ENCODE measurements at regions not wholly inside any gene's neighbourhood (a gene's known extent, or its start where the extent isn't known, plus 50 kb on each side); places are given as distances from the start of the nearest gene placed in this dataset.

GRCh38 chr2:18800240-18800971 lies 211.0 kb upstream of the NT5C1B start (continued):
- TF ChIP-seq, protein P1, sequence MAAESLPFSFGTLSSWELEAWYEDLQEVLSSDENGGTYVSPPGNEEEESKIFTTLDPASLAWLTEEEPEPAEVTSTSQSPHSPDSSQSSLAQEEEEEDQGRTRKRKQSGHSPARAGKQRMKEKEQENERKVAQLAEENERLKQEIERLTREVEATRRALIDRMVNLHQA (CRISPR knock-in tag; IDR thresholded peaks at IDR 0.05), result peak; percentile 39; the same call in 1 of the 2 replicates
- peak; percentile 93 for TF ChIP-seq SAP130 (CRISPR knock-in tag; IDR thresholded peaks at IDR 0.05; ENCODE audit: low read depth)
- TF ChIP-seq KMT2A (CRISPR knock-in tag; IDR thresholded peaks at IDR 0.05), result 0 out of 2 replicates have a peak, but pooled peaks have one; percentile 63
- peak; percentile 78 to 81 for TF ChIP-seq MAFK (conservative IDR thresholded peaks at IDR 0.05 in 1 of 2, IDR thresholded peaks at IDR 0.05 in 1 of 2; ENCODE audit: low read length in 2 of 2)
- TF ChIP-seq GPBP1L1 (CRISPR knock-in tag; IDR thresholded peaks at IDR 0.05), result no peak
- TF ChIP-seq, protein P2, sequence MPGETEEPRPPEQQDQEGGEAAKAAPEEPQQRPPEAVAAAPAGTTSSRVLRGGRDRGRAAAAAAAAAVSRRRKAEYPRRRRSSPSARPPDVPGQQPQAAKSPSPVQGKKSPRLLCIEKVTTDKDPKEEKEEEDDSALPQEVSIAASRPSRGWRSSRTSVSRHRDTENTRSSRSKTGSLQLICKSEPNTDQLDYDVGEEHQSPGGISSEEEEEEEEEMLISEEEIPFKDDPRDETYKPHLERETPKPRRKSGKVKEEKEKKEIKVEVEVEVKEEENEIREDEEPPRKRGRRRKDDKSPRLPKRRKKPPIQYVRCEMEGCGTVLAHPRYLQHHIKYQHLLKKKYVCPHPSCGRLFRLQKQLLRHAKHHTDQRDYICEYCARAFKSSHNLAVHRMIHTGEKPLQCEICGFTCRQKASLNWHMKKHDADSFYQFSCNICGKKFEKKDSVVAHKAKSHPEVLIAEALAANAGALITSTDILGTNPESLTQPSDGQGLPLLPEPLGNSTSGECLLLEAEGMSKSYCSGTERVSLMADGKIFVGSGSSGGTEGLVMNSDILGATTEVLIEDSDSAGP (CRISPR knock-in tag; IDR thresholded peaks at IDR 0.05; ENCODE audit: borderline replicate concordance), result 0 out of 2 replicates have a peak, but pooled peaks have one; percentile 53
- TF ChIP-seq ZNF580 (CRISPR knock-in tag; IDR thresholded peaks at IDR 0.05; ENCODE audit: borderline replicate concordance, low read depth), result peak; percentile 82; the same call in 1 of the 2 replicates
- TF ChIP-seq FOSL1 (CRISPR knock-in tag; IDR thresholded peaks at IDR 0.05; ENCODE audit: borderline replicate concordance), result peak; percentile 65; the same call in 1 of the 2 replicates
- TF ChIP-seq TFE3 (CRISPR knock-in tag; IDR thresholded peaks at IDR 0.05), result peak; percentile 95
- peak; percentile 86; the same call in 1 of the 2 replicates for TF ChIP-seq ZNF724P (CRISPR knock-in tag; IDR thresholded peaks at IDR 0.05; ENCODE audit: borderline replicate concordance)
- TF ChIP-seq, protein P3, sequence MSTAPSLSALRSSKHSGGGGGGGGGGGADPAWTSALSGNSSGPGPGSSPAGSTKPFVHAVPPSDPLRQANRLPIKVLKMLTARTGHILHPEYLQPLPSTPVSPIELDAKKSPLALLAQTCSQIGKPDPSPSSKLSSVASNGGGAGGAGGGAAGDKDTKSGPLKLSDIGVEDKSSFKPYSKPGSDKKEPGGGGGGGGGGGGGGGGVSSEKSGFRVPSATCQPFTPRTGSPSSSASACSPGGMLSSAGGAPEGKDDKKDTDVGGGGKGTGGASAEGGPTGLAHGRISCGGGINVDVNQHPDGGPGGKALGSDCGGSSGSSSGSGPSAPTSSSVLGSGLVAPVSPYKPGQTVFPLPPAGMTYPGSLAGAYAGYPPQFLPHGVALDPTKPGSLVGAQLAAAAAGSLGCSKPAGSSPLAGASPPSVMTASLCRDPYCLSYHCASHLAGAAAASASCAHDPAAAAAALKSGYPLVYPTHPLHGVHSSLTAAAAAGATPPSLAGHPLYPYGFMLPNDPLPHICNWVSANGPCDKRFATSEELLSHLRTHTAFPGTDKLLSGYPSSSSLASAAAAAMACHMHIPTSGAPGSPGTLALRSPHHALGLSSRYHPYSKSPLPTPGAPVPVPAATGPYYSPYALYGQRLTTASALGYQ (CRISPR knock-in tag; IDR thresholded peaks at IDR 0.05), result peak; percentile 100
- no peak for TF ChIP-seq MYNN (CRISPR knock-in tag; IDR thresholded peaks at IDR 0.05; ENCODE audit: low read depth)
- peak; percentile 84 for TF ChIP-seq HNF1B (CRISPR knock-in tag; IDR thresholded peaks at IDR 0.05)
- 0 out of 2 replicates have a peak, but pooled peaks have one; percentile 50 for TF ChIP-seq RELA (CRISPR knock-in tag; IDR thresholded peaks at IDR 0.05)
- peak; percentile 99 for TF ChIP-seq ZNF670 (CRISPR knock-in tag; IDR thresholded peaks at IDR 0.05; ENCODE audit: borderline replicate concordance)
- no peak for TF ChIP-seq PCBP1 (IDR thresholded peaks at IDR 0.05; ENCODE audit: borderline replicate concordance, low read depth, low read length)
- peak; percentile 96; the same call in 1 of the 2 replicates for TF ChIP-seq ZNF878 (CRISPR knock-in tag; IDR thresholded peaks at IDR 0.05)
- TF ChIP-seq ZNF20 (CRISPR knock-in tag; IDR thresholded peaks at IDR 0.05), result no peak
- TF ChIP-seq SKI (IDR thresholded peaks at IDR 0.05; ENCODE audit: partially characterized antibody), result peak; percentile 100
- peak; percentile 91 for TF ChIP-seq ELF3 (CRISPR knock-in tag; IDR thresholded peaks at IDR 0.05)
